ENCODE measurements at regions not wholly inside any gene's neighbourhood (a gene's known extent, or its start where the extent isn't known, plus 50 kb on each side); places are given as distances from the start of the nearest gene placed in this dataset.
"Not testable (repeated sequence)": the region's sequence is repeated elsewhere in the genome, so short reads cannot be mapped to it uniquely, and the experiment has no call there.

- Mint-ChIP-seq H3K4me3 (no peak overlapping the region), H3K4me1 (ENCODE audit: low read depth) (no peaks in the 10 kb centered on the region), H3K9me3 (peaks cover 21% of the 10 kb centered on the region), H3K27ac (peak overlapping the region; percentile 59), H3K36me3 (ENCODE audit: low read depth) (no peaks in the 10 kb centered on the region), H3K27me3 (ENCODE audit: insufficient read depth) (no peaks in the 10 kb centered on the region; the same call in 1 of the 2 replicates)
- TF ChIP-seq CTCF (IDR thresholded peaks at IDR 0.05): no peak
- DNase-seq: no peak
Measured at GRCh38 chr10:37489658-37490003, 364.2 kb downstream of the ANKRD30A start.

GRCh38 chr10:37488792-37489657 lies 363.6 kb downstream of the ANKRD30A start:
- TF ChIP-seq CTCF (IDR thresholded peaks at IDR 0.05): no peak
- DNase-seq: peak; percentile 16
- no peaks in the 10 kb centered on the region for H3K4me1 Mint-ChIP-seq (ENCODE audit: low read depth)
- peaks cover 21% of the 10 kb centered on the region for H3K9me3 Mint-ChIP-seq
- H3K27me3 Mint-ChIP-seq (ENCODE audit: insufficient read depth): no peaks in the 10 kb centered on the region; the same call in 1 of the 2 replicates
- no peaks in the 10 kb centered on the region for H3K36me3 Mint-ChIP-seq (ENCODE audit: low read depth)
- peak overlapping the region; percentile 59 for H3K27ac Mint-ChIP-seq
- no peak overlapping the region for H3K4me3 Mint-ChIP-seq

GRCh38 chr10:37480596-37480995 lies 355.2 kb downstream of the ANKRD30A start:
- H3K27me3 Mint-ChIP-seq (ENCODE audit: insufficient read depth); H3K4me1 Mint-ChIP-seq (ENCODE audit: low read depth); H3K4me3 Mint-ChIP-seq; H3K36me3 Mint-ChIP-seq (ENCODE audit: low read depth); DNase-seq; H3K27ac Mint-ChIP-seq: not testable (repeated sequence)
- H3K9me3 Mint-ChIP-seq: peaks cover 15% of the 10 kb centered on the region

GRCh38 chr10:37479469-37479868 lies 354.1 kb downstream of the ANKRD30A start:
- H3K27me3 Mint-ChIP-seq (ENCODE audit: insufficient read depth): no peaks in the 10 kb centered on the region
- no peak overlapping the region for H3K27ac Mint-ChIP-seq
- peaks cover 15% of the 10 kb centered on the region for H3K9me3 Mint-ChIP-seq
- TF ChIP-seq CTCF (IDR thresholded peaks at IDR 0.05): no peak
- H3K36me3 Mint-ChIP-seq (ENCODE audit: low read depth): no peaks in the 10 kb centered on the region
- no peak overlapping the region for H3K4me3 Mint-ChIP-seq
- no peak for DNase-seq
- no peaks in the 10 kb centered on the region for H3K4me1 Mint-ChIP-seq (ENCODE audit: low read depth)

GRCh38 chr10:37478381-37478780 lies 353.0 kb downstream of the ANKRD30A start:
- Mint-ChIP-seq H3K9me3 (peaks cover 18% of the 10 kb centered on the region), H3K4me3 (no peak overlapping the region), H3K36me3 (ENCODE audit: low read depth) (no peaks in the 10 kb centered on the region)

More at GRCh38 chr10:37478381-37478780, 353.0 kb downstream of the ANKRD30A start:
- H3K27ac Mint-ChIP-seq: no peak overlapping the region
- DNase-seq: no peak
- no peaks in the 10 kb centered on the region for H3K4me1 Mint-ChIP-seq (ENCODE audit: low read depth)
- H3K27me3 Mint-ChIP-seq (ENCODE audit: insufficient read depth): no peaks in the 10 kb centered on the region
- TF ChIP-seq CTCF (IDR thresholded peaks at IDR 0.05): no peak
